OCI-LY3 (cell line): ENCODE measurements at regions not wholly inside any gene's neighbourhood (a gene's known extent, or its start where the extent isn't known, plus 50 kb on each side); places are given as distances from the start of the nearest gene placed in this dataset.

Source experiments
- CTCF ChIP-seq: fragments of 200-600, 300-600 bp; sonication (generic); IDR thresholded peaks from 2 replicates; pipeline ENCODE4 v1.5.1; 2014; ENCODE audit warnings: antibody characterized with exemption, low read length, low read depth
- EZH2phosphoT487 ChIP-seq: fragments of 200-600 bp; shearing (Covaris generic); IDR thresholded peaks from 2 replicates; pipeline ENCODE4 v1.6.1; 2018; ENCODE audit warnings: antibody characterized with exemption, mixed run types, low read depth

DNA sequence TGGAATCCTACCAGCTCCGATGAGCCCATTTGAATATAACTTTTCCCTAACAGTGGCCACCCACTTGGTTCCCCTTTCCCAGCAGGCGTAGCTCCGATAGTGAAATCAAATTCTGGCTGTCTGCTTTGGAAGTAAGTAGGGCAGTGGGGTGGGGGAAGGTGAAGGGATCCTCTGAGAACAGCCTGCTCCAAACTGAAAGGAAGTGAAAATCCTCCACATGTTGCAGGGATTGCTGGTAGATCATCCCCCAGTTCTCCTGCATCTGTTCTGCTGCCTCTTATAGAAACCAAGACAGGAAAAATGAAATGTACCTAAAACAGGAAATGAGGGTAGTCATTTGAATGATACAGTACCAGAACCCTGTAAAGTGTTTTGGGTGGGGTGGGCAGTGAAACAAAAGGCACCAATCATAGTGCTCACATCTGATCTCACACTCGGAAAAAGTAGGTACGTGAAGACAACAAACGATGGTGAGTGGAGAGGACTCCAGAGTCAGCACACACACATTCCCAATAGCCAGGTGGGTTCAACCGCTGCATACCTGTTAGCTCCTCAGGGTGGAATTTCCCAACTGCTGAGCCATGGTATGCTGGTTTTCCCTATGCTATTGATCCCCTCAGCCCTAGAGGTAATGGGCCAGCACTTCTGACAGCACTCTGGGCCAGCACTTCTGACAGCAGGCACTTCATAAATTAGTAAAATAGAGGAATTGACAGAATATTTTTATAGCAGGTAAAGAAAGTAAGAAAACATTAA lies 304.9 kb upstream of the ADAMTS9 start:
- no peak for TF ChIP-seq CTCF
- TF ChIP-seq EZH2phosphoT487: no peak
